ENCODE measurements at regions not wholly inside any gene's neighbourhood (a gene's known extent, or its start where the extent isn't known, plus 50 kb on each side); places are given as distances from the start of the nearest gene placed in this dataset.

DNA sequence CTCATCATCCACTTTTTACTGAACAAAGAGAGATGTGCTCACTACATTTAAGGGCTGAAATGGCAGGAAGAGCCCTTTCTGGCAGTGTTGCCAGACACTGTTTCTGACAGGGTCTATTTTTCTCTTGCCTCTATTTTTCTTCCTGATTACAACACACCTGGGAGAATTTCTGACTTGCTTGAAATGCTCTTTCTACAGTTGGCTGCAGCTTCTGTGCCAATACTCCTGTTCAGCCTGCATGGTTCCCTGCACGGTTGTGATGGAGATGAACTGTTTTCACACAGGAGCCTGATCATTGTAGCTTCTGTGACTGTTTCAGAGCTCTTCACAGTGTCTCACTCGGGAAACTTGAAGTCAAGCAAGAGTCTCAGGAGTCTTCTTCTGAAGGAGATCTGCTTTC is 83.0 kb upstream of the DLG1 start (continued):
- TF ChIP-seq, protein P1, sequence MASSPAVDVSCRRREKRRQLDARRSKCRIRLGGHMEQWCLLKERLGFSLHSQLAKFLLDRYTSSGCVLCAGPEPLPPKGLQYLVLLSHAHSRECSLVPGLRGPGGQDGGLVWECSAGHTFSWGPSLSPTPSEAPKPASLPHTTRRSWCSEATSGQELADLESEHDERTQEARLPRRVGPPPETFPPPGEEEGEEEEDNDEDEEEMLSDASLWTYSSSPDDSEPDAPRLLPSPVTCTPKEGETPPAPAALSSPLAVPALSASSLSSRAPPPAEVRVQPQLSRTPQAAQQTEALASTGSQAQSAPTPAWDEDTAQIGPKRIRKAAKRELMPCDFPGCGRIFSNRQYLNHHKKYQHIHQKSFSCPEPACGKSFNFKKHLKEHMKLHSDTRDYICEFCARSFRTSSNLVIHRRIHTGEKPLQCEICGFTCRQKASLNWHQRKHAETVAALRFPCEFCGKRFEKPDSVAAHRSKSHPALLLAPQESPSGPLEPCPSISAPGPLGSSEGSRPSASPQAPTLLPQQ (tag by site-specific recombination; IDR thresholded peaks at IDR 0.05), result no peak
- no peak for TF ChIP-seq TRIM28 (IDR thresholded peaks at IDR 0.05; ENCODE audit: borderline replicate concordance, low read length)
- TF ChIP-seq ZNF426 (tag by site-specific recombination; IDR thresholded peaks at IDR 0.05), result no peak
- TF ChIP-seq, protein P2, sequence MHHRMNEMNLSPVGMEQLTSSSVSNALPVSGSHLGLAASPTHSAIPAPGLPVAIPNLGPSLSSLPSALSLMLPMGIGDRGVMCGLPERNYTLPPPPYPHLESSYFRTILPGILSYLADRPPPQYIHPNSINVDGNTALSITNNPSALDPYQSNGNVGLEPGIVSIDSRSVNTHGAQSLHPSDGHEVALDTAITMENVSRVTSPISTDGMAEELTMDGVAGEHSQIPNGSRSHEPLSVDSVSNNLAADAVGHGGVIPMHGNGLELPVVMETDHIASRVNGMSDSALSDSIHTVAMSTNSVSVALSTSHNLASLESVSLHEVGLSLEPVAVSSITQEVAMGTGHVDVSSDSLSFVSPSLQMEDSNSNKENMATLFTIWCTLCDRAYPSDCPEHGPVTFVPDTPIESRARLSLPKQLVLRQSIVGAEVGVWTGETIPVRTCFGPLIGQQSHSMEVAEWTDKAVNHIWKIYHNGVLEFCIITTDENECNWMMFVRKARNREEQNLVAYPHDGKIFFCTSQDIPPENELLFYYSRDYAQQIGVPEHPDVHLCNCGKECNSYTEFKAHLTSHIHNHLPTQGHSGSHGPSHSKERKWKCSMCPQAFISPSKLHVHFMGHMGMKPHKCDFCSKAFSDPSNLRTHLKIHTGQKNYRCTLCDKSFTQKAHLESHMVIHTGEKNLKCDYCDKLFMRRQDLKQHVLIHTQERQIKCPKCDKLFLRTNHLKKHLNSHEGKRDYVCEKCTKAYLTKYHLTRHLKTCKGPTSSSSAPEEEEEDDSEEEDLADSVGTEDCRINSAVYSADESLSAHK (tag by site-specific recombination; IDR thresholded peaks at IDR 0.05), result no peak
- no peak for TF ChIP-seq OSR2 (tag by site-specific recombination; IDR thresholded peaks at IDR 0.05)
- no peak for TF ChIP-seq GLI2 (tag by site-specific recombination; IDR thresholded peaks at IDR 0.05; ENCODE audit: borderline replicate concordance, low read depth)

DNA sequence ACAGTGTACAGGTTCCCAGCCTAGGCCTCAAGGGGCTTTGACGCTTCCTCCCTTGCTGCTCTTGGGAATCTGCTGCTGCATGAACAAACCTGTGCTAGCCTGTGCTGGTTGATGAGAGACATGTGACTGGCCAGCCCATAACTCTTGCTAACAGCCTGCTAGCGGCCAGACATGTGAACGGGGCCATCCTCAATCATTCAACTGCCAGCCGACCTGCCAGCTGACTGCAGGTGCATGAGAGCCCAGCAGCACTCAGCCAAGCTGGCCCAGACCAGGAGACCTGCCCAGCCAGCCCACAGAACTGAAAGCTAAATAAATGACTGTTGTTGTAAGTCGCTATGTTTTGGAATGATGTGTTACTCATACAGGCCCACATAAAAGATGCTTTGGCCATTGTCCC is 82.4 kb upstream of the DLG1 start:
- no peaks in the 10 kb centered on the region for H3K36me3 ChIP-seq (ENCODE audit: control insufficient read depth in 2 of 2, insufficient read depth in 1 of 2, low read length in 2 of 2)
- H3K27ac ChIP-seq (ENCODE audit: extremely low read depth, low read depth, low read length), result no peak overlapping the region
- POLR2A ChIA-PET, result no interaction called here
- H3K9me3 ChIP-seq (ENCODE audit: control insufficient read depth, insufficient read depth, low read depth, low read length), result no peaks in the 10 kb centered on the region
- H3K4me1 ChIP-seq (ENCODE audit: control insufficient read depth, insufficient read depth, low read length), result no peaks in the 10 kb centered on the region
- TF ChIP-seq, protein P3, sequence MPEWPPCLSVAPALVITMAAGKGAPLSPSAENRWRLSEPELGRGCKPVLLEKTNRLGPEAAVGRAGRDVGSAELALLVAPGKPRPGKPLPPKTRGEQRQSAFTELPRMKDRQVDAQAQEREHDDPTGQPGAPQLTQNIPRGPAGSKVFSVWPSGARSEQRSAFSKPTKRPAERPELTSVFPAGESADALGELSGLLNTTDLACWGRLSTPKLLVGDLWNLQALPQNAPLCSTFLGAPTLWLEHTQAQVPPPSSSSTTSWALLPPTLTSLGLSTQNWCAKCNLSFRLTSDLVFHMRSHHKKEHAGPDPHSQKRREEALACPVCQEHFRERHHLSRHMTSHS (tag by site-specific recombination; IDR thresholded peaks at IDR 0.05), result no peak
- no peak overlapping the region for H3K4me3 ChIP-seq (ENCODE audit: low read depth, low read length)
- CTCF ChIA-PET, result no interaction called here

DNA sequence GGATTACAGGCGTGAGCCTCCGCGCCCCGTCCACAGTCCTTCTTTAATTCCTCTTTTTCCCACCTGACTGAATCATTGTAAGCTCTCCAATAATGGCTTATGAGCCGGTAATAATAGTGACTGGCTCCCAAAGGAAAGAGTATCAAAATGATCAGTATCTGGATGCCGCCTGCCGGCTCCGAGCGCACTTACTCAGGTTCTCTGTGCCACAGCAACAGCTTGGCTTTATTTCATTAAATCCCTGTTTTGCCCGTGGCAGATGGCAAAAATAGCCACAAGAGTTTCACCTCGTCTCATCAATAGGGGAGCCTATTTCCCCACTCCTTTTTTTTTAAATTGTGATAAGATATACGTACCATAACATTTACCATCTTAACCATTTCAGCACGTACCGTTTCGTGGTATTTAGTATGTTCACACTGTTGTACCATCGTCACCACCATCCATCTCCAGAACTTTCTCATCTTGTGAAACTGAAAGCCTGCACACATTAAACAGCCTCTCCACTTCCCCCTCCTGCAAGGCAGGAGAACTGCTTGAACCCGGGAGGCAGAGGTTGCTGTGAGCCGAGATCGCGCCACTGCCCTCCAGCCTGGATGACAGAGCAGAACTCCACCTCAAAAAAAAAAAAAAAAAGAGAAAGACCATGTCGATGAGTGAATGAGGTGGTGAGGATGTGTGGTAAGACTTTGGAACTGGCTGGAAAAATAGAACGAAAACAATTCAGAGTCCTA is 80.7 kb upstream of the DLG1 start:
- POLR2A ChIA-PET, result no interaction called here
- Histone ChIP-seq H3K4me3 (ENCODE audit: low read depth, low read length) (no peak overlapping the region), H3K9me3 (ENCODE audit: control insufficient read depth, insufficient read depth, low read depth, low read length) (no peaks in the 10 kb centered on the region), H3K4me1 (ENCODE audit: control insufficient read depth, insufficient read depth, low read length) (no peaks in the 10 kb centered on the region), H3K36me3 (ENCODE audit: control insufficient read depth in 2 of 2, insufficient read depth in 1 of 2, low read length in 2 of 2) (no peaks in the 10 kb centered on the region), H3K27ac (ENCODE audit: extremely low read depth, low read depth, low read length) (no peak overlapping the region)
- TF ChIP-seq, protein P4, sequence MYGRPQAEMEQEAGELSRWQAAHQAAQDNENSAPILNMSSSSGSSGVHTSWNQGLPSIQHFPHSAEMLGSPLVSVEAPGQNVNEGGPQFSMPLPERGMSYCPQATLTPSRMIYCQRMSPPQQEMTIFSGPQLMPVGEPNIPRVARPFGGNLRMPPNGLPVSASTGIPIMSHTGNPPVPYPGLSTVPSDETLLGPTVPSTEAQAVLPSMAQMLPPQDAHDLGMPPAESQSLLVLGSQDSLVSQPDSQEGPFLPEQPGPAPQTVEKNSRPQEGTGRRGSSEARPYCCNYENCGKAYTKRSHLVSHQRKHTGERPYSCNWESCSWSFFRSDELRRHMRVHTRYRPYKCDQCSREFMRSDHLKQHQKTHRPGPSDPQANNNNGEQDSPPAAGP (tag by site-specific recombination; IDR thresholded peaks at IDR 0.05), result no peak
- TF ChIP-seq SCRT1 (tag by site-specific recombination; IDR thresholded peaks at IDR 0.05; ENCODE audit: borderline replicate concordance) (no peak), ZNF274 (IDR thresholded peaks at IDR 0.05; ENCODE audit: low read length) (no peak), ZNF274 (tag by site-specific recombination; IDR thresholded peaks at IDR 0.05; ENCODE audit: borderline replicate concordance) (no peak)
- CTCF ChIA-PET, result interaction anchor here (0.7 kb wide), 1 partner anchor 32 kb away, joined by 3 read pairs; no protein-coding TSS in a partner anchor

DNA sequence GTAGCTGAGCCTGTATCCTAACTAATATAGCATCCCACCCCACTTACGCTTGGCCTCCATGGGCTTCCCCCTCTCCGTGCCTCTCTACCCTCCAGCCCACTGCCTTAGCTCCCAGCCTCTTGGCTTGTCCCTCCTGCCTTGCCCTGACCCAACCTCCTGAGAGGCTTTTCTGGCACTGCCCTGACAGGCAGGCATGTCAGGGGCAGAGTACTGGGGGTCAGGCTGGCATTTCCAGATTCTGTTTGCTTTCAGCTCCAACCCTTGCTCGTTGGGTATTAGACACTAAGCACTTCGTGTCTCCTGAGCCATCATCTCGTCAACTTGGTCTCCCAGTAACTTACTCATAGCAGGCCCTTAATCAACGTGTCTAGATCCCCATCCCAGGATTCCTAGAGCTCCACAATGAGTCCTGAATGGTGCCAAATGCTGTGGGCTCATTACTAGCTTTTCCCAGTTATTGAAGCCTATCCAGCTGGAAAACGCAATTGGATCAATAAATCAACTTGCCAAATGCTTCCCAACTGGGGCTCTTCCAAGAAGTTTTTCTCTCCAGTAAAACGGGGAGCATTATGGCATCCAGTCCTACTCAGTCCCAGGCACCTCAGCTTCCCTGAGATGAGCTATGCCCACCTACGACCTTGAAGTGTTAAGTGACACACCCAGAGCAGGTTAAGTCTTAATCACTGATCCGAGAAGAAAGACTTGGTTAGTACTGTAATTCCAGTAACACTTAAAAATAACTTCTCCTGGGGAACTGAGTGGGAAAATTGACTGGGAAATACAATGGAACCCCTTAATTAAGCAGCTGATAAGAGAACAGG is 78.5 kb upstream of the DLG1 start:
- TF ChIP-seq PRDM1 (tag by site-specific recombination; IDR thresholded peaks at IDR 0.05), result no peak
- TF ChIP-seq, protein P5, sequence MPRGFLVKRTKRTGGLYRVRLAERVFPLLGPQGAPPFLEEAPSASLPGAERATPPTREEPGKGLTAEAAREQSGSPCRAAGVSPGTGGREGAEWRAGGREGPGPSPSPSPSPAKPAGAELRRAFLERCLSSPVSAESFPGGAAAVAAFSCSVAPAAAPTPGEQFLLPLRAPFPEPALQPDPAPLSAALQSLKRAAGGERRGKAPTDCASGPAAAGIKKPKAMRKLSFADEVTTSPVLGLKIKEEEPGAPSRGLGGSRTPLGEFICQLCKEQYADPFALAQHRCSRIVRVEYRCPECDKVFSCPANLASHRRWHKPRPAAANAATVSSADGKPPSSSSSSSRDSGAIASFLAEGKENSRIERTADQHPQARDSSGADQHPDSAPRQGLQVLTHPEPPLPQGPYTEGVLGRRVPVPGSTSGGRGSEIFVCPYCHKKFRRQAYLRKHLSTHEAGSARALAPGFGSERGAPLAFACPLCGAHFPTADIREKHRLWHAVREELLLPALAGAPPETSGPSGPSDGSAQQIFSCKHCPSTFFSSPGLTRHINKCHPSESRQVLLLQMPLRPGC (tag by site-specific recombination; IDR thresholded peaks at IDR 0.05), result no peak
- TF ChIP-seq ZNF423 (tag by site-specific recombination; IDR thresholded peaks at IDR 0.05), result no peak
- TF ChIP-seq, protein P6, sequence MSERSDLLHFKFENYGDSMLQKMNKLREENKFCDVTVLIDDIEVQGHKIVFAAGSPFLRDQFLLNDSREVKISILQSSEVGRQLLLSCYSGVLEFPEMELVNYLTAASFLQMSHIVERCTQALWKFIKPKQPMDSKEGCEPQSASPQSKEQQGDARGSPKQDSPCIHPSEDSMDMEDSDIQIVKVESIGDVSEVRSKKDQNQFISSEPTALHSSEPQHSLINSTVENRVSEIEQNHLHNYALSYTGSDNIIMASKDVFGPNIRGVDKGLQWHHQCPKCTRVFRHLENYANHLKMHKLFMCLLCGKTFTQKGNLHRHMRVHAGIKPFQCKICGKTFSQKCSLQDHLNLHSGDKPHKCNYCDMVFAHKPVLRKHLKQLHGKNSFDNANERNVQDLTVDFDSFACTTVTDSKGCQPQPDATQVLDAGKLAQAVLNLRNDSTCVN (tag by site-specific recombination; optimal IDR thresholded peaks at IDR 0.05), result no peak
- TF ChIP-seq, protein P7, sequence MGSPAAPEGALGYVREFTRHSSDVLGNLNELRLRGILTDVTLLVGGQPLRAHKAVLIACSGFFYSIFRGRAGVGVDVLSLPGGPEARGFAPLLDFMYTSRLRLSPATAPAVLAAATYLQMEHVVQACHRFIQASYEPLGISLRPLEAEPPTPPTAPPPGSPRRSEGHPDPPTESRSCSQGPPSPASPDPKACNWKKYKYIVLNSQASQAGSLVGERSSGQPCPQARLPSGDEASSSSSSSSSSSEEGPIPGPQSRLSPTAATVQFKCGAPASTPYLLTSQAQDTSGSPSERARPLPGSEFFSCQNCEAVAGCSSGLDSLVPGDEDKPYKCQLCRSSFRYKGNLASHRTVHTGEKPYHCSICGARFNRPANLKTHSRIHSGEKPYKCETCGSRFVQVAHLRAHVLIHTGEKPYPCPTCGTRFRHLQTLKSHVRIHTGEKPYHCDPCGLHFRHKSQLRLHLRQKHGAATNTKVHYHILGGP (tag by site-specific recombination; IDR thresholded peaks at IDR 0.05), result no peak
- TF ChIP-seq ZNF202 (tag by site-specific recombination; IDR thresholded peaks at IDR 0.05; ENCODE audit: borderline replicate concordance), result no peak
- no peak for TF ChIP-seq ZNF426 (tag by site-specific recombination; IDR thresholded peaks at IDR 0.05)
- Histone ChIP-seq H3K27ac (ENCODE audit: extremely low read depth, low read depth, low read length) (no peak overlapping the region), H3K9me3 (ENCODE audit: control insufficient read depth, insufficient read depth, low read depth, low read length) (no peaks in the 10 kb centered on the region), H3K36me3 (ENCODE audit: control insufficient read depth in 2 of 2, insufficient read depth in 1 of 2, low read length in 2 of 2) (no peaks in the 10 kb centered on the region), H3K4me1 (ENCODE audit: control insufficient read depth, insufficient read depth, low read length) (no peaks in the 10 kb centered on the region), H3K4me3 (ENCODE audit: low read depth, low read length) (no peak overlapping the region)
- POLR2A ChIA-PET, result no interaction called here
- CTCF ChIA-PET, result no interaction called here
